Left lobe of liver (tissue), 2 donors: ENCODE measurements at regions not wholly inside any gene's neighbourhood (a gene's known extent, or its start where the extent isn't known, plus 50 kb on each side); places are given as distances from the start of the nearest gene placed in this dataset.
A peak's percentile ranks its signal among the peaks of the same experiment; 100 is the strongest.

ENCODE experiments used
- ATAC-seq: fragments of 200-7000 bp; cut with Tn5 transposase; one replicate; pipeline ENCODE4 v1.9.1; 2020; ENCODE audit warnings: mild to moderate bottlenecking, moderate library complexity
- DNase-seq: peaks from one replicate; pipeline ENCODE4 v3.0.0-alpha.2; 2020; ENCODE audit warnings: low spot score
- donor health status: DM: no; HTN: no; CAD: no; lungs with moderate emphysema.
- donor health status: DM: no; HTN: yes; CAD: no.

GRCh38 chr7:155178096-155178495 lies 108.0 kb downstream of the HTR5A start:
- ATAC-seq: no peak
- no peak for DNase-seq

GRCh38 chr7:155181768-155182167 lies 111.6 kb downstream of the HTR5A start:
- DNase-seq (no peak), ATAC-seq (no peak)

- no peak for DNase-seq
- ATAC-seq: no peak
Measured at GRCh38 chr7:155182406-155182970, 112.4 kb downstream of the HTR5A start.

- no peak for DNase-seq
- peak; percentile 87 for ATAC-seq
Measured at GRCh38 chr7:155183655-155184054, 113.5 kb downstream of the HTR5A start.

- no peak for ATAC-seq
Measured at GRCh38 chr7:155184923-155185322, 112.8 kb upstream of the INSIG1 start.

GRCh38 chr7:155187061-155187785 lies 110.5 kb upstream of the INSIG1 start:
- DNase-seq (no peak), ATAC-seq (no peak)

More at GRCh38 chr7:155184923-155185322, 112.8 kb upstream of the INSIG1 start:
- no peak for DNase-seq

- no peak for DNase-seq
- ATAC-seq: no peak
Measured at GRCh38 chr7:155188357-155188756, 109.3 kb upstream of the INSIG1 start.

GRCh38 chr7:155188821-155189581 lies 108.7 kb upstream of the INSIG1 start:
- peak; percentile 14 for ATAC-seq
- DNase-seq: no peak

GRCh38 chr7:155189590-155189989 lies 108.1 kb upstream of the INSIG1 start:
- DNase-seq (no peak), ATAC-seq (no peak)

GRCh38 chr7:155190688-155191087 lies 107.0 kb upstream of the INSIG1 start:
- peak; percentile 73 for DNase-seq
- peak; percentile 98 for ATAC-seq

GRCh38 chr7:155191137-155191536 lies 106.5 kb upstream of the INSIG1 start:
- peak; percentile 53 for ATAC-seq

GRCh38 chr7:155191901-155192478 lies 105.7 kb upstream of the INSIG1 start:
- no peak for ATAC-seq
- DNase-seq: no peak

More at GRCh38 chr7:155191137-155191536, 106.5 kb upstream of the INSIG1 start:
- DNase-seq: no peak

- ATAC-seq: no peak
- DNase-seq: no peak
Measured at GRCh38 chr7:155192961-155193640, 104.6 kb upstream of the INSIG1 start.

- no peak for ATAC-seq
- DNase-seq: no peak
Measured at GRCh38 chr7:155193716-155194115, 104.0 kb upstream of the INSIG1 start.

- DNase-seq (no peak), ATAC-seq (no peak)
Measured at GRCh38 chr7:155194382-155195140, 103.1 kb upstream of the INSIG1 start.

GRCh38 chr7:155195939-155196523 lies 101.6 kb upstream of the INSIG1 start:
- ATAC-seq: no peak
- no peak for DNase-seq

GRCh38 chr7:155198196-155198892 lies 99.3 kb upstream of the INSIG1 start:
- no peak for ATAC-seq
- no peak for DNase-seq

- ATAC-seq (no peak), DNase-seq (no peak)
Measured at GRCh38 chr7:155198901-155199845, 98.5 kb upstream of the INSIG1 start.
